ENCODE measurements at regions not wholly inside any gene's neighbourhood (a gene's known extent, or its start where the extent isn't known, plus 50 kb on each side); places are given as distances from the start of the nearest gene placed in this dataset.

DNA sequence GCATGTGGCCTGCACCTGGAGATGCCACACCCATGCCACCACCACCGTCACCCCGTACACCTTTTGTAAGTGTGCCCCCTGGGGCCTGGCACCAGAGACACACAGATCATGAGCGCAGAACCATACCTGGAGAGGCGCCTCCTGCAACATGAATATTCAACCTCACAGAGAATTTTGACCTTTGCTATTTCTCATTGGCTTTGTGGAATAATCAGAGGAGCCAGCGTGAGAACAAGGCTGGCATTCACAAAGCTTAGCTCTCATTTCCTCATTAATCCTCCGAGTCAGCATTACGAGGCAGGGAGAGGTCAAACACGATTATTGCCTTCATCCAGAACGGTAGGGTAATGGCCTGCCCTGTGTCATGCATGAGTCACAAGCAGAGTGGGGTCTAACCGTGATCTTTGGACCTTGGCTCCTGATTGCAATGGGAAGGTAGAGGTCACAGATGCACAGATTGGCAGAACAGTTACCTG is 73.0 kb upstream of the POMGNT2 start:
- TF ChIP-seq, protein P1, sequence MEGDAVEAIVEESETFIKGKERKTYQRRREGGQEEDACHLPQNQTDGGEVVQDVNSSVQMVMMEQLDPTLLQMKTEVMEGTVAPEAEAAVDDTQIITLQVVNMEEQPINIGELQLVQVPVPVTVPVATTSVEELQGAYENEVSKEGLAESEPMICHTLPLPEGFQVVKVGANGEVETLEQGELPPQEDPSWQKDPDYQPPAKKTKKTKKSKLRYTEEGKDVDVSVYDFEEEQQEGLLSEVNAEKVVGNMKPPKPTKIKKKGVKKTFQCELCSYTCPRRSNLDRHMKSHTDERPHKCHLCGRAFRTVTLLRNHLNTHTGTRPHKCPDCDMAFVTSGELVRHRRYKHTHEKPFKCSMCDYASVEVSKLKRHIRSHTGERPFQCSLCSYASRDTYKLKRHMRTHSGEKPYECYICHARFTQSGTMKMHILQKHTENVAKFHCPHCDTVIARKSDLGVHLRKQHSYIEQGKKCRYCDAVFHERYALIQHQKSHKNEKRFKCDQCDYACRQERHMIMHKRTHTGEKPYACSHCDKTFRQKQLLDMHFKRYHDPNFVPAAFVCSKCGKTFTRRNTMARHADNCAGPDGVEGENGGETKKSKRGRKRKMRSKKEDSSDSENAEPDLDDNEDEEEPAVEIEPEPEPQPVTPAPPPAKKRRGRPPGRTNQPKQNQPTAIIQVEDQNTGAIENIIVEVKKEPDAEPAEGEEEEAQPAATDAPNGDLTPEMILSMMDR (IDR thresholded peaks at IDR 0.05; ENCODE audit: extremely low read depth in 1 of 2, insufficient read depth in 1 of 2, low read depth in 1 of 2, low read length in 2 of 2): no peak
- TF ChIP-seq EZH2 (IDR thresholded peaks at IDR 0.05; ENCODE audit: borderline replicate concordance, low read depth, low read length, severe bottlenecking) (no peak), POLR2A (IDR thresholded peaks at IDR 0.05; ENCODE audit: low read depth, low read length) (no peak), POLR2AphosphoS5 (IDR thresholded peaks at IDR 0.05; ENCODE audit: insufficient read depth, low read depth, low read length) (peak; percentile 38), JUN (IDR thresholded peaks at IDR 0.05; ENCODE audit: borderline replicate concordance, insufficient read depth, insufficient read length, low read depth) (peak; percentile 66), GATA2 (IDR thresholded peaks at IDR 0.05; ENCODE audit: insufficient read depth, insufficient read length, low read depth, low read length) (peak; percentile 89)
- TF ChIP-seq, protein P2, sequence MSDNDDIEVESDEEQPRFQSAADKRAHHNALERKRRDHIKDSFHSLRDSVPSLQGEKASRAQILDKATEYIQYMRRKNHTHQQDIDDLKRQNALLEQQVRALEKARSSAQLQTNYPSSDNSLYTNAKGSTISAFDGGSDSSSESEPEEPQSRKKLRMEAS (IDR thresholded peaks at IDR 0.05; ENCODE audit: insufficient read depth, insufficient read length): no peak
